Fibroblast of pulmonary artery (primary cell): ENCODE measurements at regions not wholly inside any gene's neighbourhood (a gene's known extent, or its start where the extent isn't known, plus 50 kb on each side); places are given as distances from the start of the nearest gene placed in this dataset.

ENCODE experiments used
- DNase-seq: peaks from one replicate; pipeline ENCODE4 v3.0.0-alpha.2; 2010; ENCODE audit warnings: low read depth
- H3K4me3 ChIP-seq: replicated peaks from 2 replicates; pipeline ENCODE4 v1.5.1; 2011; ENCODE audit warnings: low read depth, mild to moderate bottlenecking, control low read depth, low read length, moderate library complexity
- TF ChIP-seq, protein P1 (sequence below): IDR thresholded peaks from 2 replicates; pipeline ENCODE4 v1.5.1; 2011; ENCODE audit warnings: mild to moderate bottlenecking, control low read depth, low read length, inconsistent platforms; ENCODE audit errors: missing control alignments

DNA sequence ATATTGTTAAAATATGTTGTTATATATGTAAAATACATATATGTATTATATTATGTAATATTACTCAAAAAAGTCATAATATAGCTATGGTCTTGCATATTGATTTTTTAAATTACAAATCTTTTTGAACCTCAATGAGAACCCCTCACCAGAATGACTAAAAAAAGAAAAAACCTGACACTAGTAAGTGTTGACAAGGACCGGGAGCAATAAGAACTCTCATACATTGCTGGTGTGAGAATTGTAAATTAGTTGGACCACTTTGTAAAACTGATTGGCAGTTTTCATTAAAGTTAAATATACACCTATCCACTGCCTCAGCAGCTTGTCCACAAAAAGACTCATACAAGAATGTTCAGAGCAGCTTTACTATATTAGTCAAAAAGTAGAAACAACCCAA, 280.0 kb downstream of the BMP7 start:
- no peak overlapping the region for H3K4me3 ChIP-seq
- TF ChIP-seq, protein P1, sequence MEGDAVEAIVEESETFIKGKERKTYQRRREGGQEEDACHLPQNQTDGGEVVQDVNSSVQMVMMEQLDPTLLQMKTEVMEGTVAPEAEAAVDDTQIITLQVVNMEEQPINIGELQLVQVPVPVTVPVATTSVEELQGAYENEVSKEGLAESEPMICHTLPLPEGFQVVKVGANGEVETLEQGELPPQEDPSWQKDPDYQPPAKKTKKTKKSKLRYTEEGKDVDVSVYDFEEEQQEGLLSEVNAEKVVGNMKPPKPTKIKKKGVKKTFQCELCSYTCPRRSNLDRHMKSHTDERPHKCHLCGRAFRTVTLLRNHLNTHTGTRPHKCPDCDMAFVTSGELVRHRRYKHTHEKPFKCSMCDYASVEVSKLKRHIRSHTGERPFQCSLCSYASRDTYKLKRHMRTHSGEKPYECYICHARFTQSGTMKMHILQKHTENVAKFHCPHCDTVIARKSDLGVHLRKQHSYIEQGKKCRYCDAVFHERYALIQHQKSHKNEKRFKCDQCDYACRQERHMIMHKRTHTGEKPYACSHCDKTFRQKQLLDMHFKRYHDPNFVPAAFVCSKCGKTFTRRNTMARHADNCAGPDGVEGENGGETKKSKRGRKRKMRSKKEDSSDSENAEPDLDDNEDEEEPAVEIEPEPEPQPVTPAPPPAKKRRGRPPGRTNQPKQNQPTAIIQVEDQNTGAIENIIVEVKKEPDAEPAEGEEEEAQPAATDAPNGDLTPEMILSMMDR: no peak
- no peak for DNase-seq

DNA sequence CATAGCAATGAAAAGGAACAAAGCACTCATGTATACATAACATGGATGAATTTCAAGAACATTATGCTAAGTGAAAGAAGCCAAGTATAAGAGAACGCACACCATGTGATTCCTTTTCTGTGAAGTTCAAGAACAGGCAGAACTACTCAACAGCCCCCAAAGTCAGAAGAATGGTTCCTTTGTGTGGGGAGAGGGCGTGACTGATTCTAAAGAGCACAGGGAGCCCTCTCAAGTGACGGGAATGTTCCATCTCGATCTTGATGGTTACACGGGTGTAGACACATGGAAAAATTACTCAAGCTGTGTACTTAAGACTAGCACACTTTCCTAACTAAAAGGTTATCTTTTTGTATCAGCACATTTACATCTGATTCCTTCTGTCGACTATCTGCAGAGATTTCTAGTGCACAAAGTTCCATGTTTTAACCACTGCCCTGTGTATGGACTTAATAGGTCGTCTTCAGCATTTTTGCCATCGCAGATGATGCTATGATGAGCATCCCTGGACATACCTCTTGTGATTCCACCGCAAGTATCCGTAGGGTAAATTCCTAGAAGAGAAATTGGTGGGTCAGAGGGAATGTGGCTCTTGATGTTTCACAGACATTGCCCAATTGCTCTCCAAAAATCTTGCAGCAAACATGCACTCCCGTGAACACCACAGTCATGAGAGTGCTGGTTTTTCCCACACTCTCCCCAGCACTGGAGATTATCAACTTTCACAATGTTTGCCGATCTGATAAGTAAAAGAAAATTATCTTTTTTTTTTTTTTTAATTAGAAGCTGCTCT, 279.3 kb downstream of the BMP7 start:
- DNase-seq: no peak
- no peak overlapping the region for H3K4me3 ChIP-seq
- TF ChIP-seq, protein P1: no peak

DNA sequence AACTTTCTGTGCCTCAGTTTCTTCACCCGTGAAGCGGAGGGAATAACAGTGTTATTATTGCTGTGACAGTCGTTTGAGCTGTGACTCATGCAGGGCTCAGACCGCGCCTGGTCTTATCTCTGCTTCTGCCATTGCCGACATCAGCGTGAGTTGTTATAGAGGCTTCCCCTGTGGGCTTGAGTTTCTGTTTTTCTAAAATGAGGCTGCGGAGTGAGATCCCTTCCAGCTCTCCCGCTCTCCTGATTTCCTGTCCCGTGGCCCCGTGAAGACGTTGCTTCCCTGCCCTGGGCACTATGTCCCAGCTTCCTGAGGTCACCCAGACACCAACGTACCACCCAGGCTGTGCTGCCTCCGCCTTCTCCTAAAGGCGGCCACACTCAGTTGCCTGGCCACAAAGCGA, 278.5 kb downstream of the BMP7 start:
- no peak for DNase-seq
- TF ChIP-seq, protein P1: no peak
- no peak overlapping the region for H3K4me3 ChIP-seq

DNA sequence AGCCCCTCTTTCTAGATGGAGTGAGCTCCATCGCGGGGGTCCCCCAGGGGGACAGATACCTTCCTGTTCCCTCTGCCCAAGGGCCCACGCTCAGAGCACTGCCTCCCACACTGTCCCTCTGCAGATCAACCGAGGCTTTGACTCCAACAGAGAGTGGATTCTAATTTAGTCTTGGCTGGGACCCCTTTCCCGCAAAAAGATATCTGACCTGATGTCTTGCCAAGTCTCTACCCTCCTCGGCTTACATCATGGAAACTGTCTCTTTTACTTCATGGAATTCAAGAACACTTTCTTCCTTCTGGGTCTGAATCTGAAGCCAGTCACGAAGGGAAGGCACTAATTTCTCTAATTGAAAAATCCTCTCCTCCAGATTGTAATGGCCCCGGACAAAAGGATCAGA, 278.0 kb downstream of the BMP7 start:
- no peak for DNase-seq
- no peak overlapping the region for H3K4me3 ChIP-seq

DNA sequence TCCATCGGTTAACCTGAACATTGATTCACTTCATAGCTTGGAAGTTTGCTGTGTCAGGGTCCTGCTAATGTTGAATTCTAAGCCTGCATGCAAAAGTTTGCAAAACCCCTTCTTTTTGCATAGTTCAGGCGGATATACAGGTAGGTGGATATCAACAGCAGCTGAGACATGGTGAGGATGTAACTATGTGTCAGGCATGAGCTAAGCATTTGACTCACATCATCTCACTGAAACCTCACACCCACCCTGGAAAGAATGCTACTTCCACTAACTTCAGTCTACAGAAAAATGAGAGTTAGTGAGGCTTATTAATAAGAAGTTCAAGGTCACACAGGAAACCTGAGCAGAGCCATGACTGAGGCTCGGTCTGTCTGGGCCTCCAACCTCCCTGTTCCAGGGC, 276.9 kb downstream of the BMP7 start:
- no peak for DNase-seq
- H3K4me3 ChIP-seq: no peak overlapping the region
- TF ChIP-seq, protein P1: no peak

More for the DNA sequence above, 278.0 kb downstream of the BMP7 start:
- TF ChIP-seq, protein P1: no peak

DNA sequence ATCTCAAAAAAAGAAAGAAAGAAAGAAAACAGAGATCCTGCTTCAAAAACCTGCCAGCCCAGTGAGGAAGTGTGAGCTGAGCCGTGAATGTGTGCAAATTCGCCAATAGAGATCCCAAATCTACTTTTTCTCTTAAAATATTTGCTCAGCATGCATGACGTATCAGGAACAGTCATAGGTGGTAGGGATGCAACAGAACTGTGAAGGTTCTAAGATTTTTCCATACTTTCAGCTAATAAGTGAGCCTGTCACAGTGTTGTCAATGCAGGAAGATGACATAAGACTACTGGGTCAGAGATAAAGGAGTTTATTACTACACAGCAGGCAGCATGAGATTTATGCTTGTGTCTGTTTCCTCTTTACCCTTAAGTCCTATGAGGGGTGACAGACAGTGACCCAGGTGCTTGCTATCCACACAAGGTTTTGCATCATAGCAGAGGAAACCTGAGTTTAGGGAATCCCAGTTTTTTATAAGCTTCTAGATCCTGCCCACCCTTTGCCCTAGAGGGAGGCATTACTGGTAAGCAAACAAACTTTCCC, 273.4 kb downstream of the BMP7 start:
- TF ChIP-seq, protein P1: no peak
- H3K4me3 ChIP-seq: no peak overlapping the region
- no peak for DNase-seq

DNA sequence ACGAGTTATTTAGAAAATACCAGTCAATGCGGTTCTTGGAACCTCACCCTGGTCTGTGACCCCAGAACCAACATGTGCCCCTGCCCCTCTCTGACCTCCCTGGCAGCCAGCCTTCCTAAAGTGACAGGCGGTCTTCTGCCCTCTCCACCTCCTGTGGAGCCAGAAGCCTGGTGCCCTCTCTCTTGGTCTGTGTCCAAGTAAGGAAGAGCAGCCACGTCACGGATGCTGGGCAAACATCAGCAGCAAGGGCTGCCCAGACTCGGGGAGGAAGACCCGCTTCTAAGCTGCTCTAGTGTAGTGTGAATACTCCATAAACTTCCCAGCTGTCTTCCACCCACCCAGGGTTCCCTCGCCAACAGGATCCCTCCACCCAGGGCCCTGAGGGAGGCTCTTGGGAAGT, 272.4 kb downstream of the BMP7 start:
- DNase-seq: no peak
- TF ChIP-seq, protein P1: no peak
- H3K4me3 ChIP-seq: no peak overlapping the region
